ENCODE measurements at regions not wholly inside any gene's neighbourhood (a gene's known extent, or its start where the extent isn't known, plus 50 kb on each side); places are given as distances from the start of the nearest gene placed in this dataset.
"Not testable (repeated sequence)": the region's sequence is repeated elsewhere in the genome, so short reads cannot be mapped to it uniquely, and the experiment has no call there.

DNA sequence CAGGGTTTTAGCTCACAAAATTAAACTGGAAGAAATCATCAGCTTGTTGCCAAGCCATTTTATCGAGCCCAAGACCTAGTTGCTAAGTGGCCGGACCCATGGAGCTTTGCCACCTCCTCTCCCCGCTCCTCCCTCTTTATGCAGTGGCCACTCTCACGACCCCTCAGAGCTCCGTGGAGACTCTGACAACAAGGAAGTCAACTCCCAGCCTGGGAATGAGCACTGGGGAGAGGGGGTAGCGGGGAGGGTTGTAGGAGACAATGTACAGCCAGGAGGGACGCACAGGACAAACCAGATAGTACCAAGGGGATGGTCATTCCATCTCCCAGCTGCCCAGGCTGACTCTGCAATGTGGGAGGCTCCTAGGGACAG lies 250.9 kb downstream of the SIPA1L2 start:
- DNase-seq: no peak

DNA sequence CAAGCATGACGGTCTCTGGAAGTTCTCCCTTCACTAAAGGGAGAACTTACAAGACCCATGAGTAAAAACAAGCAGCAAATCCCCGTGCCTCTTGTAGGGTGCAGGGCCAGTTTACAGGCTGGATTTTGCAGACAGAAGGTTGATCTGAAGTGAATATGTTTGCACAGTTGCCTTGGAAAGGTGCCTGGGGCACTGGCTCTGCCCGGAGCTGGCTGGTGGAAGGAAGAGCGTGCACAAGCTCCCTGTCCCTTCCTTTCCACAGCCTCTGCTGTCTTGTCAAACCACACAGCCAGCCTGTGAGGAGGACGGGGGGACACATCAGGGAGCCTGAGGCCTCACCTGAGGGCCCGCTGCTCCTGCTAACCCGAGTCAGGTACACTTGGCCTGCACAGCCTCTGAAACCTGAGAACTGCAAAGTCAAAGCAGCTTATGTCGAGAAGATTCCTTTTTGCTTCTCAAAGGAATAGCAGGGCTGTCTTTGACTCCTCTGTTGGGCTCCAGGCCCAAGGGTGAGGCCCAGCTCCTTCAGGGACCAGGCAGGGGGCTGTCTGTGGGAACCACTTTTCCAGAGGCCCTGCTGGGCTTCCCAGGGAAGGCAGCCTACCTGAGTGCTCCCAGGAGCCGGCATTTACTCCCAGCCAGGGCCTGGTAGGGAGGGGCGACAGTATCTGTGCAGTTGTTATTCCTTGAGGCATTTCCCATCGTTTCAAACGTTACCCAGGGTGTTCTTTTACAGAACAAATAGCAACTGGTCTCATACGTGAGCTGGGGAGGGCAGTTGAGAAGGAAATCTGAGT lies 251.5 kb downstream of the SIPA1L2 start:
- no peak for DNase-seq

DNA sequence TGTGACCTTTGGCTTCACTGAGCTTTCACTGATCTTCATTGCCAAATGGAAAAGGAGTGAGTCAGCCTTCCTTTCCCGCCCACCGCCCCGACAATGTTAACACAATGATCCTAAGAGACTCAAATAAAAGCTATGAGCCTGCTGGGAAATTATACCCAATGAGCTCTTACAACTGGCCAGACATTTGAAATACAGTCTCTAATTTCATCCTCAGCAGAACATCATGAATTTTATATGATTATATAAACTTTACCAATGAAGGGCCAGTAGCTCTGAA lies 252.5 kb downstream of the SIPA1L2 start:
- no peak for DNase-seq

DNA sequence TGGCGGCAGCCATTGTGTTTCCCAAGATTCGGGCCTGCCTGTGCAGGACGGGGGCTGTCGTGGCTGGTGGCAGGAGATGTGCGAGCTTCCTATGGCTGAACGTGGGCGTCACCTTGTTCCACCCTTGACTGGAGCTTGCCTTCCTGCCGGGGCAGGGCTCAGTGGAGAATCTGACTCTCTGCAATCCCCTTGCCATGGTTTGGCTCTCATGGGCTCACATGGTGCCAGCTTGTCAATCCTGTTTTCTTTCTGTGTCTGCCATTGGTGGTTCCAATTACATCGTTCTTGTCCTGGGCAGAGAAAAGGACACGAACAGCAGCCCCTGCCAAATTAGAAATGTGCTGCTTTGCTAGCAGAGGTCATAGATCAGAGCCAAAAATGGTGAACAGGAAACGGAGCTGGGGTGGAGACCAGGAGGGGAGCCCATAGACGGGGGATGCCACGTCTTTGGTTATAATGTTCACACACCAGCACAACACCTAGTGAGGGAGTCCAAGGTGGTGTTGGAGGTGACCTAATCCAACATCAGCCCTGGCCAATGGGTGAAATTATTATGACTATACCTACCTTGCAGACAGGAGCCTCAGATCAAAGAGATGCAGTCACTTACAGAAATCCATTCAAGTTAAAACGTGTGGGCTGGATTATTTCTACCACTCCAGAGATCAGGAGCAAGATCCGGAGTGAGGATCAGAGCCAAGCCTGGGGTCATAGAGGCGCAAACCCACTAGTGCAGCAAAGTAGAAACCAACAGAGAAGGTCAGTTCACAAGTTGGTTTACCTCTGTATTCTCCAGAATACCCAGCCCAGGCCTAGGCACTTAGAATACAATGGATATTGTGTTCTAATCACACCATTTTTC lies 253.1 kb downstream of the SIPA1L2 start:
- DNase-seq: no peak

DNA sequence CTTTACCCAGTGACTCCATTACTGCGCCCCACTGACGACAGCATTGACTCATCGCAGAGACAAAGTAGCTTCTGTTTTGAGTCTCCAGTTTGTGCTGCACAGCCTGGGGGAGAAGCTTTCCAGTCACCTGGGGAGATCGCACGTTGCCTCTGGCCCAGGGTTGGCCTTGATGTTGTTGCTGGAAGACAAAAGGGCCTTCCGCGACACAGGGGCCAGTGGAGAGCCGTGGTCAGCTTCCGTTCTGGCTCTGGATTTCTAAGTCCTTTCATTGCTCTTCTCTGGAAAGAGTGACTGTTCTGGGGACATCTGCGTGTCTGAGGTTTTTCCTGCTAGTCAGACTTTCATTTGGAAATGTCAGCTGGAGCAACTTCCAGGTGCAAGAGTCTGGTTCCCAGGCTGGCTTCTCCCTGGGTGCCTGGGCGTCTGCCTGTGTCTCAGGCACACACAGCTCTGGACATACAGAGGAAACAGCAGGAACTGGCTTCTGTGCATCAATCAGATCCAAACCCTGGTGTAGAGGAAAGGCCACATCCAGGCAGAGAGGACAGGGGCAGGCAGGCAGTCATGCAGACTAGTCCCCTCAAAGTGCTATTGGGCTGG lies 257.0 kb downstream of the SIPA1L2 start:
- DNase-seq: no peak

DNA sequence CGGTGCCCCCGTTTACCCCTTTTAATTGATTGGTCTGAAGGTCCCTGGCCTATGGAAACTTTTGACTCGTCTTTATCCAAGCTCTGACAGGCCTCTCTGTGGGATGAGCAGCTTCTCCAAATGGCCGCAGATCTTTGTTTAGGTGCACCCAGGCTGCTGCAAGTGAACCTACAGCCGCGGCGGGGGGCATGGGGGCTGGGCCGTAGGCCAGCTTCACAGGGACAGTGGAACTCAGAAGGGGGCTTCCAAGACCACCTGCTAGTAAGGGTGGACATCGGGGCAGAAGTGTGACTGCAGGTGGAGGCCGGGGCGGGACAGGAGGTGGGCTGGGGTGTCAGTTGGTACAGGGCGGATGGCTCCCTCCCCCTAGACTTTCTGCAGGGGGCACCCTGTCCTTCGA lies 257.5 kb downstream of the SIPA1L2 start:
- no peak for DNase-seq

DNA sequence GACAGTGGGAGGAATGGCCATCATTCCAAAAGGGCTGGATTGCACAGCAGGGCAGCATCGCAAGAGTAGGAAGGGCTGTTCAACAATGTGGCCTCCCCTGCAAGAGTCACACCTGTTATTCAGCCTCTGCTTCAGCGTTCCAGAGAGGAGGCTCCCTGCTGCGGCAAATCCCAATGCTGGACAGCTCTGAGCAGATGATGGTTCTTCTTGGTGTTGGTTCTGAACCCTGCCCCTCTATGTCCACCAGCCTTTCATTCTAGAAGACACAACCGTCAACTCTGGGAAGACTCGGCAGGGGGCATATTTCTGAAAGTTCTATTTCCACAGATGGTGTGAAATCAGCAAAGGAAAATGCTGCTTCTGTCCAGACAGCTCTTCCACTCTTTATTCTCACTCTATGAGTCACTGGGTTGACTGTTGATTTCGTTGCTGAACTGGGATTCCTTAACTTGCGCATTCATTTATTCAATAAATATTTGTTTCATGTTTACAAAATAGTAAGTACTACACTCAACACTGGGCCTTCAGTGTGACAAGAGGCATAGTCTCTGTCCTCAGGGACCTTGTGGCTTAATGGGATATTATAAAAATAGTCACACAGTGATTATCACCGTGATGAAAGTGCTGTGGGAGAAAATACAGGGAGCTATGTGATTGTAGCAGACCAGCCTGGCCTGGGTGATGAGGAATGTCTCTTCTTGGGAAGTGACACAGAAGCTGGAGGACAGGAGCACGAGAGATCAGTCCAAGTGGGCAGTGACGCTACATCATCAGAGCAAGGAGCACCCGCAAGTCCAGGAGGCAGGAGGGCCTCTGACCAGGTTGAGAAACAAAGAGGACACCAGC lies 260.3 kb downstream of the SIPA1L2 start:
- no peak for DNase-seq

DNA sequence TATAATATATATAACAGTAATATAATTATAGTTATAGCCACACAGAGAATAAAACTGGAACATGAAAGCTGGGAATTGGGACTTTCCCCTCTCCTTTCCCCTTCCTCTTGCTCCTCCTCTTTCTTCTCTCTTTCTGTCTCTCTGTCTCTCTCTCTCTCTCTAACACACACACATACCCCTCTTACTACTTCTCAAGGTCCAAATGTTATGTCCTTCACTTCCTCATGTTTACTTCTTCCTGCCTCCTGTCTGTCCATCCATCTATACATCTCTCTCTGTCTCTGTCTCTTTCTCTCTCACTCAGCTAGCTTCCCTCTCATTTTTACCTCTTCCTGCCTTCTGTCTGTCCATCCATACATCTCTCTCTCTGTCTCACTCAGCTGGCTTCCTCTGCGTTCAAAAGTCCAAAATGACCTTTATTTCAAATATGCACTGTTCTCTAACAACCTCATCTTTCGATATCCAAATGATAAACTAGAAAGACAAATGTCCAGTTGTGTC lies 261.1 kb downstream of the SIPA1L2 start:
- no peak for DNase-seq

DNA sequence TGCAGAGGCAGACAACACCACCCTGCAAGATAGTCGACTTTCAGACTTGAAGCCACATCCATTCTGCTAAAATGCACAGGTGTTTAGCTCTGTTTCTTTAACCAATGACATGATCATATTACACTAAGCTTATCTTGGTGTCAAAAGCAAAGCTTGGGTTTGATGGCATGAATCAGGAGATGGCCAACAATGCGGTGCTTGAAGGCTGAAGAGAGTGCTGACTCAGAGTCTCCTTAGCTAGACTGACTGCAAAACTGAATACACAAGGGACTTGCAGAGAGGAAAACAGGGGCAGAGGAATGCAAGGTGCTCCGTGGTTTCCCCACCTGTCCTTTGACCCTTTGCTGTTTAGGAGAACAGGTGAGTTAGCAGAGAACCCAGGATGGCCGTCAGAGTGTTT lies 262.6 kb downstream of the SIPA1L2 start:
- no peak for DNase-seq

DNA sequence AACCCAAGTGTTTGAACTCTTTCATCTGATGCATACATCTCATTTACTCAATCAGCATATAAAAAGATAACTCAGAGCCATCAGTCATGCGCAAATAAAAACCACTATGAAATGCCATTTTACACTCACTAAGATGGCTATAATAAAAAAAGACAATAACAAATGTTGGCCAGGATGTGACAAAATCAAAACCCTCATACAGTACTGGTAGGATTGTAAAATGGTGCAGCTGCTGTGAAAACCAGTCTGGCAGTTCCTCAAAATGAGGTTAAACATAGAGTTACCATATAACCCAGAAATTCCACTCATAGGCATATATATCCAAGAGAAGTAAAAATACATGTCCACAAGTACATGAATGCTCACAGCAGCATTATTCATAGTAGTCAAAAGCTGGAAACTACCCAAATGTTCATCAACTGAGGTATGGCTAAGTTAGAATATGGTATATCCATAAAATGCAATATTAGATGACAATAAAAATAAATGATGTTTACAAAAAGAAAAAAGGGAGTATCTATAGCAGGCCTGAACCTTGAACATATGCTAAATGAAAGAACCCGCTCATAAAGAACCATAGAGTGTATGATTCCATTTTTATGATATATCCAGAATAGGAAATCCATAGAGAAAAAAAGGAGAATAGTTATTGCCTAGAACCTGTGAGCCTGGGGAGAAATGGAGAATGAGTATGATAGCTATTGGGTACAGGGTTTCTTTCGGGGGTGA lies 265.1 kb downstream of the SIPA1L2 start:
- DNase-seq: no peak

DNA sequence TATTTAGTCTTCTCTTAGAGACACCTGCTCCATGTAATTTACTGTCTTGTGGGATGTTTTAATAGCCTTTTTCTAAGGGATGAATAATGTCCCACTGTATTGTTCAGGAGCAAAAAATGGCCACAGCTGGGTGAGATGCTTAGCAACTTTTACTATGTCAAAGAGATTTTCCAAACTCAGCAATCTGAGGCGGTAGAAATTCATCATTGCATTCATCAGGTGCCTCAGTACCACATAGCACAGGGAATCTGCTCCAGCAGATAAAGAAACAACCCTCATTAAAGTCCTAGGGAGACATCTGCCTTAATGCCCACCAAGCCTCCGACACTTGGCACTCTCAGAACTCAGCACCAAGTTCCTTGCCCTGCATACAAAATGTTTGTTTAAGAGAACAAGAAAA lies 266.9 kb downstream of the SIPA1L2 start:
- no peak for DNase-seq

DNA sequence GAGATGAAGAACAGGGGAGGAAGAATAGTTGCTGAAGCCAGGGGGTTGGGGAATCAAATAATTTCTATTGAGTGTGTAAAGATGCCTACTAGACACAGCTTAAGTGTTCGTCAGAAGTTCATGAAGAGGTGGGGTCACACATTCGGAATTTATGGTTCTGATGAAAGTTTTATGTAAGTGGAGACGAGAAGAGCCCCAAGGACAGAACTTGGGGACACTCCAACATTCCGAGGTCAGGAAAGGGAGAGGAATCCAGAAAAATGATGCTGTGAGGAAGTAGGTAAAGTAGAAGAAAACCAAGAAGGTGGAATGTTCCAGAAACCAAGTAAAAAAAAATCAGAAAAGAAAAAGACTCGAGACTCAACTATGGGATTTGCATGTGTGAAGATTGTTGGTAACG lies 272.5 kb downstream of the SIPA1L2 start:
- no peak for DNase-seq

DNA sequence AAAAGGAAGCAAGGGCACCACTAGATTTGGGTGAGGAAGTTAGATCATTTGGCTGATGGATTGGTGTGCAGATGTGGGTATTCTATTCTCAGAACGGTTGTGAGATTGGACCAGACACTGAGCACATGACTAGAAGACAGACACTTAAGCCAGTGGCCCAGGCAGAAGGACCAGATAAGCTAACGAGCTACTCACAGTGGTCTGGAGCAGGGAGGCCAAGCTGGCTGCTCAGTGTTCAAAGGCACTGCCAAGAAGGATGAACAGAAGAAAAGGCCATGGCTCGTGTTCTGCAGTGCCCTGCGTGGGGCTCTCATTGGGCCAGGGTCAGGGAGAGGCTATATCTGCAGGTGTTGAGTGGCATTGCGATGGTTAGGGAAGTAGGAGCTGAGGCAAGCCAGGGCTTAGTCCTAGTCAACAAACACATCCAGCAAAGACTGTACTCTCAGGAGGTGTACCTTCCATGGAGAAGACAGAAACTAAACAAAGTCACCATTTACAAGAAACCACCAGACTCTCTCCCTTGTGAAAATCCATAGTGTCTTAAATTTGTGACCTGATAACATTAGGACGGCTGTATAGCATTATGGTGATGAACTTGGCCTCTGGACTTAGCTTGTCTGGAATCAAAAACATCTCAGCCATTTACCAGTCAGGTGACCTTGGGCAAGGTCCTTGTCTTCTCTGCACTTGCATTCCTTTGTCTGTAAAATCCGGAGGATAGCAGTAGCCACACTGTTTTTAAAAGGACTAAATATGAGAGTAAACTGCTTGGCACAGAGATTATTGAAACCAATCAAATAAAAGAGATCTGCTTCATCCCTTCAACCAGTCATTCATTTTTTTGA lies 274.5 kb downstream of the SIPA1L2 start:
- DNase-seq: no peak

DNA sequence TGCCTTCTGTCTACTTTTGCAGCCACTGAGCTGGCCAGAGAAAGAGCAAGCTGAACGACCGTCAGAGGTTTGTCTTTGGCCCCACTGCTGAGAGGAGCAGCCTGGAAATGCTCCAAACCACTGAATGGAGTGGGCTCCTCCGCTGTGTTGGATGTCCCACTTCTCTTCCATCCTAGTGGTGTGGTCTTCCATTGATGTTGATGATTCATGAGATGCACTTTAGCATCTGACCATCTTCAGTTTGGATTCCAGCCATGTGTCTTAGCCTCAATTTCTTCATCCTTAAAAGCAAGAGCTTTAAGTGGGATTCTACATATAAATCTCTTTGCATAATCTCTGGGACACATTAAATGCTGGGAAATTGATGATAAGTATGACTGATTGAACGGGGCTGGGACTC lies 276.9 kb downstream of the SIPA1L2 start:
- DNase-seq: no peak

DNA sequence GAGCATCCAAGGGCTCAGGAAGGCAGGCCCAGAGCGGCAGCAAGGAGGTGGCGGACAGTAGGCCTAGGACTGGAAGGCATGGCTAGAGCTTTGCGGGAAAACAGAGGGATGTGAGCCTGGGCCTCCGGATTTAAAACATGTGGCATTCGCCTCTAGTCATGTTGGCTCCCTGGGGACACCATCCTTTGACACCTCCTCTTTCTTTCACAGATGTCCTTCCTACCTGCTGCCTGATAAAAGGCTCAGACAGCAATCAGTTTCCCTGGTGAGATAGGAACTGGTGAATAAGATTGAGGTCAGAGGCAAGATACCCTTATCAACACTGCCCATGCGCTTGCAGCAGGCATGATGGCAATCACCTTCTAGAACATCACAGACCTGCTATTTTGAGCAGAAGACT lies 277.6 kb downstream of the SIPA1L2 start:
- no peak for DNase-seq

DNA sequence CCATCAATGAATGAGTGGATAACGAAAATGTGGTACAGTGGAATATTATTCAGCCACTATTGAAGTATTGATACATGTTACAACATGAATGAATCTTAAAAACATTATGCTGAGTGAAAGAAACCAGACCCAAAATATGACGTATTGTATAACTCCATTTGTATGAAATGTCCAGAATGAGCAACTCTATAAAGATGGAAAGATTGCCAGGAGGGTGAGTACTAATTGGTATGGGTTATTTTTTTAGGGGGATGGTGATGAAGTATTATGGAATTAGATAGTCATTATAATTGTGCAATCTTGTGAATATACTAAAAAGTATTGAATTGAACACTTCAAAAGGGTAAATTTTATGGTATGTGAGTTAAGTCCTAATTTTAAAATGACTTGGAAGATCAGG lies 278.6 kb downstream of the SIPA1L2 start:
- no peak for DNase-seq

DNA sequence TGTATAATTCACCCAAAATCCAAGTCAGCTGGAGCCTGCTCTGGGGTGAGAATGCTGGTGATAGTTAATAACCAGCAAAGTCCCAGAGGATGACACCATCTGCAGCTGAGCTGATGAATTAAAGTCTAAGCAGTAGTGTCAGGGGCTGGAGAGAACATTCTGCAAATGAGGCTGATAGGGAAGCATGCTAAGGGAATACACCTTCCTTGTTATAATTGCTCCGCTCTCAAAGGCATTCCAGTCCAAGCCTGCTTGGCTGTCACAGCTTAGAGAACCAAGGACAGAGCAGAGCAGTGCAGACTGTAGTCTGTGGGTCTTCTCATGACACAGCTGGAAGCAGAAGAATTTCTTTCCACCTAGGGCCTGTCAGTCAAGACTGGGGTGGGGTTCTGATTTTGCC lies 283.1 kb downstream of the SIPA1L2 start:
- DNase-seq: no peak

DNA sequence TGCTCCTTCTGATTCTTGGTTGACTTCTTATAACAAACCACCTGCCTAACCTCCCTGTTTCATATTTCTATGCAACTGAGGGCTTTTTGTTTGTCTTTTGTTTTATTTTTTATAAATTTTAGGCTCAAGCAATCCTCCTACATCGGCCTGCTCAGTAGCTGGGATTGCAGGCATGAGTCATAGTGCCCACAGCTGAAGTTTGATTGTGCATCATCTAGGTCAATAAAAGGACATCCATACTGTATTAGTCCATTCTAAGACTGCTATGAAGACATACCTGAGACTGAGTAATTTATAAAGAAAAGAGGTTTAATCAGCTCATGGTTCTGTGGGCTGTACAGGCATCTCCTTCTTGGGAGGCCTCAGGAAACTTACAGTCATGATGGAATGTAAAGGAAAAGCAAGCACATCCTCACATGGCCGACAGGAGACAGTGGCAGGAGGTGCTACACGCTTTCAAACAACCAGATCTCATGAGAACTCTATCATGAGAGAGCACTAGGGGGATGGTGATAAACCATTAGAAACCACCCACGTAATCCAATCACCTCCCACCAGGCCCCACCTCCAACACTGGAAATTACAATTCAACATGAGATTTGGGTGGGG lies 285.0 kb downstream of the SIPA1L2 start:
- no peak for DNase-seq

DNA sequence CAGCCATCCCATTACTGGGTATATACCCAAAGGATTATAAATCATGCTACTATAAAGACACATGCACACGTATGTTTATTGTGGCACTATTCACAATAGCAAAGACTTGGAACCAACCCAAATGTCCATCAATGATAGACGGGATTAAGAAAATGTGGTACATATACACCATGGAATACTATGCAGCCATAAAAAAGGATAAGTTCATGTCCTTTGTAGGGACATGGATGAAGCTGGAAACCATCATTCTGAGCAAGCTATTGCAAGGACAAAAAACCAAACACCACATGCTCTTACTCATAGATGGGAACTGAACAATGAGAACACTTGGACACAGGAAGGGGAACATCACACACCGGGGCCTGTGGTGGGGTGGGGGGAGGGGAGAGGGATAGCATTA lies 285.7 kb downstream of the SIPA1L2 start:
- DNase-seq: not testable (repeated sequence)

DNA sequence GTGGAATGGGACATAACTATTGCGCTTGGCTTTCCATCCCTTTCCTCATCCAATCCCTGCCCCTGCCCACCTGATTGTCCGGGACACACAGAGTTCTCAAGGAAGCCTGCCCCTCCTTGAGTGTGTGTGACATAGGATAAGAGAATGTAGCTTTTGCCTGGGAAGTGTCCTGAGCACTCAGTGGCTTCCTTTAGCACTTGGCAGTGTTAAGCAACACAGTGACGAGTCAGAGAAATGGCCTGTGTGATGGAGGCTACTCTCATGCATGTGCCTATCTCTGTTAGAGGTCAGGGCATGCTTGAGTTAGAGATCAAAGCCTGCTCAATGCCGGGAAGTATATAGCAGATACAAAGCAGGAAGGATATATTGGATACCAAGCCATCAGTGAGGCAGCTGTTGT lies 289.5 kb downstream of the SIPA1L2 start:
- no peak for DNase-seq

DNA sequence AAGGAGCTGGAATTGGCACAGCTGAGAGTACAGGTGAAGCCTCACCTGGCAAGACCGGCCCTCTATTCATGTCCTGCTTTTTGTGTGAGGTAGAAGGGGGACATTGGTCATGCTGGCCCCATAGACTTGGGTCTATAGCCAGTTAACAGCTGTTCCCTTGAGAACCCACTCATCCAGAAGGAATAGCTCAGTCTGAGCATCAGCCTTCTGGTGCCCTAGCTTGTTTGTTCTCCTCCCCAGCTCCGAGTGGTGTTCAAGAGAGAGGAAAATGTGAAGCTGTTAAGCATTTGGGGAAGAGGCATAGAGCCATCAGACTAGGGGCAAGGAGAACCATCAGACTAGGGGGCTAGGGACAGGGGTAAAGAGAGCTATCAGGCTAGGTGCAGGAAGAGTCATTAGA lies 290.9 kb downstream of the SIPA1L2 start:
- no peak for DNase-seq

All from stimulated activated CD4-positive, alpha-beta T cell treated with anti-CD3 and anti-CD28 coated beads, Interleukin-4, amount 100 ng/mL, for 24 hours (primary cell).